Erythroblast (primary cell): ENCODE measurements at regions not wholly inside any gene's neighbourhood (a gene's known extent, or its start where the extent isn't known, plus 50 kb on each side); places are given as distances from the start of the nearest gene placed in this dataset.

Source experiments
- DNase-seq, 2 experiments: peaks; one replicate each; lab custom pipeline; 2025; lab: John Stamatoyannopoulos, UW
- GATA1 ChIP-seq: IDR thresholded peaks from 2 replicates; pipeline ENCODE4 v1.6.1; 2011; ENCODE audit warnings: low read depth, mild to moderate bottlenecking, control low read depth, low read length, moderate library complexity
- POLR2A ChIP-seq: IDR thresholded peaks from 2 replicates; pipeline ENCODE4 v1.6.1; 2011; ENCODE audit warnings: mild to moderate bottlenecking, low read length

DNA sequence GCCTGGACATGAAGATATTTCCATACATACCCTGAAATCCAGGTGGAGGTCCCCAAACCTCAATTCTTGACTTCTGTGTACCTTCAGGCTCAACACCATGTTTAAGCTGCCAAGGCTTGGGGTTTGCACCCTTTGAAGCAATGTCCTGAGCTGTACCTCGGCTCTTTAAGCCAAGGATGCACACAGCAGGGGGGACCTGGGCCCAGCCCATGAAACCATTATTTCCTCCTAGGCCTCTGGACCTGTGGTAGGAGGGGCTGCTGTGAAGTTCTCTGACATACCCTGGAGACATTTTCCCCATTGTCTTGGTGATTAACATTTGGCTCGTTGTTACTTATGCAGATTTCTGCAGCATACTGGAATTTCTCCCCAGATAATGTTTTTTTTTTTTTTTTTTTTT is 184.3 kb upstream of the RGS18 start:
- TF ChIP-seq GATA1 (no peak), POLR2A (no peak)
- DNase-seq = no peak

DNA sequence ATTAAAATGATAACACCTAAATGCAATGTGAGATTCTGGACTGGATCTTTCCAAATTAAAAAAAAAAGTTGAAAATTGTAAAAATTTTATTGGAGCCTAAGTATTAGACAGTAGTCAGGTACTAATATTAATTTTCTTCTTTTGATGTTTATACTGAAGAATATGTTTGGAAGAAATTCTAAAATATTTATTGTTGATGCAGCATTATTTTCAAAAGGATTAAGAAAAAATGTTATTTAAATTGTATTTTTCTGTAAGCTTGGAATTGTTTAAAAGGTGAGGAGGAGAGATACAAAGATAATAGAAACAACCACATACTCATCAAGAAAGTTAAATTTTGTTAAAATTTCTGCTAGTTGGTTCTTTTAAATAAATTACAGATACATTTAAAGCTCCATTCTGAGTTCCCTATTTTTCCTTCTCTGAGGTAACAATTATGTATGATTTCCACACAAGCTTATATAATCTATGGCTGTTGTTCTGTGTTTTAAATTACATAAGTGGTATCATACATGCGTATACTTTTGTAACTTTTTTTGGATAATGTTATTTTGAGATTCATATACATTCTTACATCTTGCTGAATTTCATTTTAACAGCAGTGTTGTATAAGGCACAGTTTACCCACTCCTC is 180.3 kb upstream of the RGS18 start:
- no peak for DNase-seq
- TF ChIP-seq GATA1 (no peak), POLR2A (no peak)

DNA sequence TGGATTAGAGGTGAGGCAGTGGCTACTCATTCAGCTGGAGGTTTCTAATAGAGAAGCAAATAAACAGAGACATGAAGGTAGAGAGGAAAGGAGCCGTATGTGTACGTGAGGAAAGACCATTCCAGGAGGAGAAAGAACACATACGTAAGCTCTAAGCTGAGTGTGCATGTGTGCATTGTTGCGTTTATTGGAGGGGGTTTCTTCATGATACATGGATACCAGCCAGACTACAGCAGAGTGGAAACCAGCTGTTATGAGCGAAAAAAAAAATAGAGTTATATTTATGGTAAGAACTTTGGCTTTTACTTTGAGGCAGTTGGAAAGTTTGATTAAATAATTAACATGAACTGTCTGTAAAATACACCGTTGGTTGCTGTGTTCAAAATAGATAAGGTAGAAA is 173.4 kb upstream of the RGS18 start:
- no peak for DNase-seq
- TF ChIP-seq GATA1 (no peak), POLR2A (no peak)

DNA sequence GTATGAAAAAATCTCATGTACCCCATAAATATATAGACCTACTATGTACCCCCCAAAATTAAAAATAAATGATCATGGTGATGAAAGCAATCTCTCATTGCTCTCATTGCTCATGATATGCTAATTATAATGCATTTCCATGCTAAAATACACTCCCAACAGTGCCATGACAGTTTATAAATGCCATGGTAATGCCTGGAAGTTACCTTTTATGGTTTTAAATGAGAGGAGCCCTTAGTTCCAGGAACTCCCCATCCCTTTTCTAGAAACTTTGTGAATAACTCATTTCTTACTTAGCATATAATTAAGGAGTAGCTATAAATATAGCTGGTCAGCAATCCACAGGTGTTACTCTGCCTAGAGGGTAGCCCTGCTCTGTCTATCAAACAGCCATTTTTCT is 166.1 kb upstream of the RGS18 start:
- no peak for DNase-seq
- no peak for TF ChIP-seq GATA1
- no peak for TF ChIP-seq POLR2A

DNA sequence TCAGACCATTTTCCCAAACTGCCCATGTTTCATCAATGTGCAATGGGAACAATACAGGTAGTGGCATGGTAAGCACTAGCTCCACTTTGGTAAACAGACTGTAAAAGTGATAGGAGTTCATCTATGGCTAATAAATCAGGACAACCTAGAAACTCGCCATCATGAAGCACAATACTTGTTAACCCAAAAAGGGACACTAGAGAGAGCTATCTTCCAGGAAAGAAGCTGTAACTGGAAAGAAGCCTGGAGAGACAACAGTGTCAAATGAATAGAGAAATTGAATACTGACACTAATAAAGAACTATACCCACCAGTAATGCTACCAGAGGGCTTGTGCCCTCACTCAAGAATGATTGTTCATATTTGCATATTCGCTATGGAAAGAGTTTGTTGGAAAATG is 164.7 kb upstream of the RGS18 start:
- peak; percentile 10 for DNase-seq
- no peak for TF ChIP-seq GATA1
- no peak for TF ChIP-seq POLR2A

DNA sequence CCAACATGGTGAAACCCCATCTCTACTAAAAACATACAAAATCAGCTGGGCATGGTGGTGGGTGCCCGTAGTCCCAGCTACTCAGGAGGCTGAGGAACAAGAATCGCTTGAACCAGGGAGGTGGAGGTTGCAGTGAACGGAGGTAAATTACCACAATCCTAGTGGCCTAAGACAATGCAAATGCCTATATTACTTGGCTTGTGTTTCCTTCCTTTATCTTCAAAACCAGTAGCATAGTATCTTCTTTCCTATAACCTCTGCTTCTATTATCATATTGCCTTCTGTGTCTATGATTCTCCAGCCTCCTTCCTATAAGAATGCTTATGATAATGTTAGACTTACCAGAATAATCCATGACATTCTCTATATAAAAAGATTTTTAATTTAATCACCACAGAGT is 156.2 kb upstream of the RGS18 start:
- TF ChIP-seq GATA1 (no peak), POLR2A (no peak)
- DNase-seq = peak in 1 of 2 experiments; percentile 22

DNA sequence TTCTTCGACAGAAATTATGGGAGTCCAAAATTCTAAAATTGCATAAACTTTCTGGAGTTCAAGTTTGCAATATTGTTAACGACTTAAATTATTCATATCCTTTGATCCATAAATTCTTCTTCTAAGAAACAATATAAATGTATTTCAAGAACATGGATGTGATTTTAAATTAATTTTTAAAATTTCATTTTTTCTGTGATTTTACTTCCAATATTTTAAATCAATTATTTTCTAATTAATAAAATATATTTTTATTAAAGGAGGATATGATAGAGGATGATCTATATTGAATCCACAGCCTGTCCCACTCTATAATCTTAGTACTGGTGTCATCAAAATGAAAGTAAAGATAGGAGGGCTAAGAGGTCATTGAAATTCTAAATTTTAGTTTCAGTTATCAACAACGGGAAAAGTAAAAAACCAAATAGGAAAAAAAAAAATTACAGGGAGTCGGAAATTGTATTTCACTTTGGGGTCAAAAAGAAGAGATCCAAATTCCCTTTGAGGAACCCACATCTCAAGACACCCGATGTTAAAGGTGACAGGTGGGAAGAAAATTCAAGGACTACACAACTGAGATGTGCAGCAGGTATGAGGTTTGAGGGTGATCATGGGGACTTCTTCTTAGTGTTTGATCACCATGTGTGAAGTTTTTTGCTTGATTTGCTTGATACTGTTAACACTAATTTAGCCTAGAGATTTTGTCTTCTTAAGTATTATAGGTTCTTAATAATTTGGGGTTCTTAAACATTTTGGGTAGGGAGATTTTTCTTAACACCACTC is 154.8 kb upstream of the RGS18 start:
- TF ChIP-seq GATA1 (no peak), POLR2A (no peak)
- no peak for DNase-seq

DNA sequence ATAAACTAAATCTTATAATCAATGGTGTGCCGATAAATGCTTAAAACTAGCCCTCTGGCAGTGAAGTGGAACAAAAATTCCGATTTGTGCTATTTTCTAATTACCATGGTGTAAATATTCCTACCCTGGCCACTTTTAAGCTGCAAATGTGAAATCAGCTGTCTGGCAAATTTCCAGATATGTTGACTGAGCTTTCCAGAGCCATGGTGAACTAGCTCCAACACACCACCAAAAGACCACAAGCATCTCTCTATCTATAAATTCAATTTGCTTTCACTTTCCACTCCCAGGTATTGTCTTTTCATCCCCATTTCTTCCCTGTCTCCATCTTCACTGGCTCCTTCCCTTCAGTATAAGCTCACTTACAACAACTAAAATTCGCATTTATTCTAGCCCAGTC is 152.3 kb upstream of the RGS18 start:
- TF ChIP-seq GATA1 (no peak), POLR2A (no peak)
- peak; percentile 2 to 31 for DNase-seq

DNA sequence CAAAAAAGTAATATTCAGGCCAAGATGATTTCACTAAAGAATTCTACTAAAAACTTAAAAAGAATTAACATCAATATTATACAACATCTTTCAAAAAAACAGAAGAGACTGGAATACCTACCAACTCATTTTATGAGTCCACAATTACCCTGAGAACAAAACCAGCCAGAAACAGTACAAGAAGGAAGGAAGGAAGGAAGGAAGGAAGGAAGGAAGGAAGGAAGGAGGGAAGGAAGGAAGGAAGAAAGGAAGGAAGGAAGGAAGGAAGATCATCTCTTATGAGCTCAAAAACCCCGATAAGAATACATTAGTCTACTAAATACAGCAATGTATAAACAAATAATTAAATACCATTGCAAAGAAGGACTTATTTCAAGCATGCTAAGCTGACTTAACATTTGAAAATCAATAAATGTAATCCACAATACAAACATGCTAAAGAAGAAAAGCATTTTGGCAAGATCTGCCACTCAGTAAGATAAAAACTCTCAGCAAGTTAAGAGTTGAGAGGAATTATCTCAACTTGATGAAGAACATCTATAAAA is 149.9 kb upstream of the RGS18 start:
- no peak for DNase-seq
- TF ChIP-seq GATA1 (no peak), POLR2A (no peak)

DNA sequence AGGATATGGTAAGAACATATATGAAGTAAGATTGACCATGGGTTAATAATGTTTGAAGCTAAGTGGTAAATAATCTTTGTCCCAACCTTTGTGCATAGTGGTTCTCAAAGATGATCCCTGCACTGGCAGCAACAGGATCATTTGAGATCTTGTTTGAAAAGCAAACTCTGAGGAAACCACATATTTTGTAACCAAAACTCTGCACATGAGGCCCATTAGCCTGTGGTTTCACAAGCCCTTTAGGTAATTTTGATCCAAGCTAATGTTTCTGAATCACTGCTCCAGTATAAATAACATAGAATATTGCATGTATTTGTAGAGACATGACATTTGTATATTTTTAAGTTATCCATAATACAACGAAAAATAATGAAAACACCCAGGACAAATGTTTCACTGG is 147.9 kb upstream of the RGS18 start:
- no peak for DNase-seq
- TF ChIP-seq GATA1 (no peak), POLR2A (no peak)

DNA sequence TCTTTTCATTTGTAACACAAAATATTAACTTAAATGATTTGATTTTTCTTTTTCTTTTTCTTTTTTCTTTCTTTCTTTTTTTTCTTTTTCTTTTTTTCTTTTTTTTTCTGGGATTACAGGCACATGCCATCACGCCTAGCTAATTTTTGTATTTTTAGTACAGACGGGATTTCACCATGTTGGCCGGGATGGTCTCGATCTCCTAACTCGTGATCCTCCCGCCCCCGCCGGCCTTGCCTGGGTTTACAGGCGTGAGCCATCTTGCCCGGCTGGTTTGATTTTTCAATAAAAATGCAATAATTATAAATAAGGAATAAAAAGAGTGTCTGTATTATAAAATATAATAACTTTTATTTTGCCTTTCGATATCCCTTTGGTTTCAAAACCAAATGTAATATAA is 146.7 kb upstream of the RGS18 start:
- DNase-seq = no peak
- no peak for TF ChIP-seq GATA1

DNA sequence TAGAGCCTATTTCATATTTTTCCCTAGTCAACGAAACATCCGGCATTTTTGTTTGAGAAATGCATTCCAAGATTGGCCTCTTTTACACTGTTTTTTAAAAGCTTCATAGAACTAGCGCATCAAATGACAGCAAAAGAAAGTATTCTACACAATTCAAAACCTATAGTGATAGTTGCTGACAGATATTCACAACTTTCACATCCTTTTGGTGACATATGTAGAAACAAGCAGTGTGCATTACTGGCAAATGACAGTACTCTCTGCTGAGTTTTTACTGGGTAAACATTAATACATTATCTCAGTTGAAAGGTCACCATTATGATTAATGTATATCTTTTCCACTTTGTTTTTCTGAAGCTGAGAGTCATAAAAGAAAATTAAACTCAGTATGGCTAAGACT is 135.4 kb upstream of the RGS18 start:
- no peak for TF ChIP-seq POLR2A
- TF ChIP-seq GATA1 = no peak
- DNase-seq = no peak

DNA sequence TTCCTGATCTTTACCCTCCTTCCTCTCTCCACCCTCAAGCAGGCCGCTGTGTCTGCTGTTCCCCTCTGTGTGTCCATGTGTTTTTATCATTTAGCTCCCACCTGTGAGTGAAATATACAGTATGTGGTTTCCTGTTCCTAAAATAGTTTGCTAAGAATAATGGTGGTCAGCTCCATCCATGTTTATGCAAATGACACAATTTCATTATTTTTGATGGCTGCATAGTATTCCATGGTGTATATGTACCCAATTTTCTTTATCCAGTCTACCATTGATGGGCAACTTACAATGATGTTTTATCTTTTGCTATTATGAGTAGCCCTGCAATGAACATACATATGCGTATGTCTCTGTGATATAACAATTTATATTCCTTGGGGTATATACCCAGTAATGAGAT is 133.4 kb upstream of the RGS18 start:
- no peak for DNase-seq
- TF ChIP-seq GATA1 (no peak), POLR2A (no peak)

DNA sequence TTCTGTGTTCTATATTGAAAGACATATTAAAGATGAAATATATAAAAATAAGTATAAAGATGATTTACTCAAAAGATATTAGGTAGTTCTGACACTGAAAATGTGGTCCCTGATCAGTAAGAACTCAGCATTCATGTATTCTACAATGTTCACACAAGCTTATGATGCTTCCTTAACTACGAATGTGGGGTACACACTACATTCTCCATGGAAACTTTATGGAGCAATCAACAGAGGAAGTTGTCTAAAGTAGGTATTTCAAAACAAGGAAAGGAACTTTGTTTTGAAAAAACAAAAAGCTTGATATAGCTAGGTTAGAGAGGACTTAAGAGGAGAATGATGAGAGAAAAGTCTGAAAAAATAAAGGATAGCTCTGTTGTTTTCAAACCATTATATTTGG is 119.7 kb upstream of the RGS18 start:
- no peak for TF ChIP-seq GATA1
- TF ChIP-seq POLR2A = no peak
- DNase-seq = no peak

DNA sequence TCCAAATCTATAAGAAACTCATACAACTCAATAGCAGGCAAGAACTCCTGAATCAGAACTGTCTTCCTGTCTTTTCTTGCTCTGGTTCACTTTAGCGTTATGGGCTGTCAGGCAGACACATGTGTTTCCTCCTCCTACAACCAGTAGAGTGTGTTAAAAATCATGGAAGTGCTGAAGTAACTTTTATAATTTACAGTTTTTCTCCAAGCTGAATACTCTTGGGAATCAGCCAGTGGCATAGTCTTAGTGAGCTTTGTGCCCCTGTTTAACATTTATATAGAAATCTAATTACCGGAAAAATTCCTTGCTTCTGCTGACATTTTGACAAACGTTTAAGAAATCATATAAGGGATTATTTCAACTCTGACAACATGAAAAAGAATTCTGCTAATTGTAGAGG is 113.1 kb upstream of the RGS18 start:
- TF ChIP-seq GATA1 = no peak
- no peak for DNase-seq
